ENCODE measurements at regions not wholly inside any gene's neighbourhood (a gene's known extent, or its start where the extent isn't known, plus 50 kb on each side); places are given as distances from the start of the nearest gene placed in this dataset.

DNA sequence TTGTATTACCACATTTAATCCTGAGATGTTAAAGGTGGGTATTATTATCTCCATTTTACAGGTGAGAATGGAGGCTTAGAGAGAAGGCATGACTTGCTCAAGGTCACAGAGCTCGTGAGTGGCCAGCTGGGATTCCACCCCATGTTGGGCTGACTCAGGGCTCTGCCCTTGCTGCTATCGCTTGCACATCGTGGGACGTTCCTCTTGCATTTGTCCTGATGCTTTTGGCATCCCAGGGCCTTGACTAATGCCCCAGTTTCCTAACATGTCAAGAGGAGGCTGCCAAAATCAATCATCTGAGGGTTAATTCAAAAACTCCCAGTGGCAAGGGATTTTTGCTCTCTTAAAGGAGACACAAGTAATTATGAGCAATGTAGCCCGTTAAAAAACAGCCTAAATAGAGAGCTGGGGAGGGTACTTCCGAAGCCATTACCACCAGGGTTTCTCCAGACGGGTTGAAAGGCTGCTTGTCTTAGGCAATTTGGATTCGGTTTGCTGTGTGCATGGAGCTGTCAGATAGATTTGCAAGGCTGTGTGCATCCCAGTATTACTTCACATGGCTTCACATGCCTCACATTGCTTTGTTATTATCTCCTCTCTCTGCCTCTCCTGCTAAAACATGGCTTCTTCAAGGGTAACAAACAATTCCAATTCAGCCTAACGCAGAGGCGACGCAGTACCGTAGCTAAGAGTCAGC, 347.4 kb downstream of the DRD1 start:
- DNase-seq (ENCODE audit: unreplicated experiment), result peak; percentile 9
- intact Hi-C loops (cut with micrococcal nuclease), result no loop called here
- H3K36me3 Mint-ChIP-seq (ENCODE audit: insufficient read depth, unreplicated experiment), result no peaks in the 10 kb centered on the region
- no peak overlapping the region for H3K4me3 Mint-ChIP-seq (ENCODE audit: unreplicated experiment)
- no peak overlapping the region for H3K27ac Mint-ChIP-seq (ENCODE audit: low read depth, unreplicated experiment)
- ChIA-PET POLR2A (no interaction called here), CTCF (interaction anchor here (0.6 to 0.9 kb wide), 2 partner anchors 161 to 782 kb away, joined by 3 to 4 read pairs; no protein-coding TSS in a partner anchor)
- TF ChIP-seq, protein P1, sequence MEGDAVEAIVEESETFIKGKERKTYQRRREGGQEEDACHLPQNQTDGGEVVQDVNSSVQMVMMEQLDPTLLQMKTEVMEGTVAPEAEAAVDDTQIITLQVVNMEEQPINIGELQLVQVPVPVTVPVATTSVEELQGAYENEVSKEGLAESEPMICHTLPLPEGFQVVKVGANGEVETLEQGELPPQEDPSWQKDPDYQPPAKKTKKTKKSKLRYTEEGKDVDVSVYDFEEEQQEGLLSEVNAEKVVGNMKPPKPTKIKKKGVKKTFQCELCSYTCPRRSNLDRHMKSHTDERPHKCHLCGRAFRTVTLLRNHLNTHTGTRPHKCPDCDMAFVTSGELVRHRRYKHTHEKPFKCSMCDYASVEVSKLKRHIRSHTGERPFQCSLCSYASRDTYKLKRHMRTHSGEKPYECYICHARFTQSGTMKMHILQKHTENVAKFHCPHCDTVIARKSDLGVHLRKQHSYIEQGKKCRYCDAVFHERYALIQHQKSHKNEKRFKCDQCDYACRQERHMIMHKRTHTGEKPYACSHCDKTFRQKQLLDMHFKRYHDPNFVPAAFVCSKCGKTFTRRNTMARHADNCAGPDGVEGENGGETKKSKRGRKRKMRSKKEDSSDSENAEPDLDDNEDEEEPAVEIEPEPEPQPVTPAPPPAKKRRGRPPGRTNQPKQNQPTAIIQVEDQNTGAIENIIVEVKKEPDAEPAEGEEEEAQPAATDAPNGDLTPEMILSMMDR (IDR thresholded peaks at IDR 0.05; ENCODE audit: unreplicated experiment), result no peak
- no peaks in the 10 kb centered on the region for H3K27me3 Mint-ChIP-seq (ENCODE audit: insufficient read depth, unreplicated experiment)
- H3K9me3 Mint-ChIP-seq (ENCODE audit: unreplicated experiment), result no peaks in the 10 kb centered on the region
- no peaks in the 10 kb centered on the region for H3K4me1 Mint-ChIP-seq (ENCODE audit: insufficient read depth, unreplicated experiment)
- no TSS peak for BruUV-seq (replicated peaks)

DNA sequence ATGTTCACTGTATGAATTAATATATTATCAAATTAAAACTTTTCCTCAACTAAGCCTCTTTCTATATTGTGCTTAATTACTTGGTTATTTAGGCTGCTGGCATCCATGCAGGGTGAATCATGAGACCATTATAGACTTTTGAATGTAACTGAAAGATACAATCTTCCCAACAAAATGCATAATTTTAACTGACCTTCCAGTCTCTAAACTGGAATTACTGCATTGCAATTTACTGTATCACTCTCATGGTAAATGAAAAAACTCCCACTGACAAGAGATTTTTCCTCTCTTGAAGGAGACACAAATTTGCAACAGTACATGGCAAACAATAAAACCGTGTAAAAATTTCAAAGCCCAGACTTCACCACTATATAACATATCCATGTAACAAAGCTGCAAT, 349.5 kb downstream of the DRD1 start:
- TF ChIP-seq, protein P1 (IDR thresholded peaks at IDR 0.05; ENCODE audit: unreplicated experiment), result no peak
- no peak overlapping the region for H3K27ac Mint-ChIP-seq (ENCODE audit: low read depth, unreplicated experiment)
- DNase-seq (ENCODE audit: unreplicated experiment), result no peak
- H3K4me1 Mint-ChIP-seq (ENCODE audit: insufficient read depth, unreplicated experiment), result no peaks in the 10 kb centered on the region
- POLR2A ChIA-PET, result no interaction called here
- BruUV-seq (replicated peaks), result no TSS peak
- CTCF ChIA-PET, result no interaction called here
- peaks cover 14% of the 10 kb centered on the region for H3K27me3 Mint-ChIP-seq (ENCODE audit: insufficient read depth, unreplicated experiment)
- H3K9me3 Mint-ChIP-seq (ENCODE audit: unreplicated experiment), result no peaks in the 10 kb centered on the region
- intact Hi-C loops (cut with micrococcal nuclease), result no loop called here
- H3K36me3 Mint-ChIP-seq (ENCODE audit: insufficient read depth, unreplicated experiment), result no peaks in the 10 kb centered on the region
- H3K4me3 Mint-ChIP-seq (ENCODE audit: unreplicated experiment), result no peak overlapping the region

DNA sequence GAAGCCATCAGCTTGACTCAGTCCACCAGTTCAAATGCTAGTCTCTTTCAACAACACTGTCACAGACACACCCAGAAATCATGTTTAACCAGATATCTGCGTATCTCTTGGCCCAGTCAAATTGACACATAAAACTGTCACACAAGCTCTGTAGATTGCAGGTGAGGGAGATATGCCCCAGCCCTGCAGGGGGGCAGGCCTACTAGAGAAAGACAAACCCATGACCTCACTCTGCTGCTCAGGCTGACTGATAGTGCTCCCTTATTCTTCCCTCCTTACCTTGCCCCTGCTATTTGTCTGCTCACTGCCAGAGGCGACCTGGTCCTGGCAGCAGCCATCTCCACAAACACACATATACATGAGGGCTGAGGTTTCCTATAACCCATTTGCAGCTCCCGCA, 351.3 kb downstream of the DRD1 start:
- no peak overlapping the region for H3K27ac Mint-ChIP-seq (ENCODE audit: low read depth, unreplicated experiment)

DNA sequence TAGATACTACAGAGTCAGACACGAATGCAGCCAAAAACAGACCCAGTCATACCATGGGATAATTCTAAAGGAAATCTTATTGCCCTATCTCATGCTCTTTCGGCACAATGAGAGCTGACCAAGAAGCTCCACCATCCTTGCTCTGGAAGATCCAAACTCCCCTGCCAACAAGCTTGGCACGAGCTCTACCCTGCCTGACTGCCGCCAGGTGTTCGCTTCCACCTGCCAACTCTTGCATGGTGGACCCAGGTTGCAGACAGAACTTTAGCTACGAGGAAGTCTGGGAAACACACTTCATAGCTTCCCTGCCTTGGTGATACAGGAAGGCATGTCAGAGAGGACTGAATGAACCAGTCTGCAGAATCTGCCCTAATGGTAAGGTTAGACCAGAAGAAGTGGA, 355.0 kb downstream of the DRD1 start:
- intact Hi-C loops (cut with micrococcal nuclease), result no loop called here
- BruUV-seq (replicated peaks), result no TSS peak
- DNase-seq (ENCODE audit: unreplicated experiment), result no peak
- TF ChIP-seq, protein P1 (IDR thresholded peaks at IDR 0.05; ENCODE audit: unreplicated experiment), result no peak
- ChIA-PET CTCF (interaction anchor here (0.6 to 1.8 kb wide), 7 partner anchors 16 to 153 kb away, joined by 3 to 5 read pairs (median 3); no protein-coding TSS in a partner anchor), POLR2A (interaction anchor here (0.7 to 1.5 kb wide), 2 partner anchors 9 to 16 kb away, joined by 3 to 5 read pairs; no protein-coding TSS in a partner anchor)
- Mint-ChIP-seq H3K4me1 (ENCODE audit: insufficient read depth, unreplicated experiment) (no peaks in the 10 kb centered on the region), H3K4me3 (ENCODE audit: unreplicated experiment) (no peak overlapping the region), H3K27me3 (ENCODE audit: insufficient read depth, unreplicated experiment) (peaks cover 14% of the 10 kb centered on the region), H3K27ac (ENCODE audit: low read depth, unreplicated experiment) (no peak overlapping the region), H3K36me3 (ENCODE audit: insufficient read depth, unreplicated experiment) (no peaks in the 10 kb centered on the region), H3K9me3 (ENCODE audit: unreplicated experiment) (no peaks in the 10 kb centered on the region)

More for the DNA sequence above, 351.3 kb downstream of the DRD1 start:
- BruUV-seq (replicated peaks), result no TSS peak
- no peak for DNase-seq (ENCODE audit: unreplicated experiment)
- no peaks in the 10 kb centered on the region for H3K4me1 Mint-ChIP-seq (ENCODE audit: insufficient read depth, unreplicated experiment)
- ChIA-PET POLR2A (no interaction called here), CTCF (interaction anchor here (0.5 to 0.6 kb wide), 2 partner anchors 223 to 254 kb away, joined by 6 read pairs; no protein-coding TSS in a partner anchor)
- H3K4me3 Mint-ChIP-seq (ENCODE audit: unreplicated experiment), result no peak overlapping the region
- peaks cover 14% of the 10 kb centered on the region for H3K27me3 Mint-ChIP-seq (ENCODE audit: insufficient read depth, unreplicated experiment)
- H3K9me3 Mint-ChIP-seq (ENCODE audit: unreplicated experiment), result no peaks in the 10 kb centered on the region
- TF ChIP-seq, protein P1 (IDR thresholded peaks at IDR 0.05; ENCODE audit: unreplicated experiment), result no peak
- H3K36me3 Mint-ChIP-seq (ENCODE audit: insufficient read depth, unreplicated experiment), result no peaks in the 10 kb centered on the region
- intact Hi-C loops (cut with micrococcal nuclease), result no loop called here

Data from MCF 10A (cell line).